Left kidney (tissue), 1 donor: ENCODE measurements at regions not wholly inside any gene's neighbourhood (a gene's known extent, or its start where the extent isn't known, plus 50 kb on each side); places are given as distances from the start of the nearest gene placed in this dataset.

Experiments used
- DNase-seq: peaks from one replicate; pipeline ENCODE4 v3.0.0-alpha.2; 2013

DNA sequence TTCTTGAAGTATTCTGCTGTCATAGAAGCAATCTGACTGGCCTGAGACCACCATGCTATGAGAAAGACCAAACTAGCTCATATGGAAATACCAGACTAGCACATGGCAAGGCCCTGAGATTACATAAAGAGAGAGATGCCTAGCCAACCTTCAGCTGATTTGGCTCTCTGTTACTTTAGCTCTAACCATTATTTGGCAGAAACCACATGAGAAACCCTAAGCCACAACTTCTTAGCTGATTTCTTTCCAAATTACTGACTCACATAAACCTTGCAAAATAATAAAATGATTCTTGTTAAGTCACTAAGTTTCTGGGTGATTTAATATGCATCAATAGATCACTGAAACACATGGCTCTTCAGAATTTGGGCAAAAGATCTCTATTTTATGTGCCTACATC is 295.0 kb upstream of the ZNF521 start:
- DNase-seq: no peak

DNA sequence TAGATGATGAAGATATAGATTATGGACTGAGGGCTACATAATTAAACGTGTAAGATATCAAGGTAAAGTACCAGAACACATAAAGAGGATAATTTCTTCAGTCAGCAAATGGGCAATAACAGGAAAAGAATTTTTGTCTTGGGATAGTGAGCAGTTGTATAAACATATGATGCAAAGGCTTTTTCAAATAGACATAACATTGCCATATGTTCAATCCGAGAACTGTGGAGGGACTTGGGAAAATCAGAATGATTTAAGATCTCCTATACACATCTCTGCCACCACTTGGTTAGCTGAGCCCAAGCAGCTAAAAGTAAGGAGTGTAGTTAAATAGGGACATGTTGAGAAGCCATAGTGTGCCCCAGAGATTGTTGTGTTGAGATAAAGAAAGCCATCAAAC is 287.6 kb upstream of the ZNF521 start:
- DNase-seq: no peak

DNA sequence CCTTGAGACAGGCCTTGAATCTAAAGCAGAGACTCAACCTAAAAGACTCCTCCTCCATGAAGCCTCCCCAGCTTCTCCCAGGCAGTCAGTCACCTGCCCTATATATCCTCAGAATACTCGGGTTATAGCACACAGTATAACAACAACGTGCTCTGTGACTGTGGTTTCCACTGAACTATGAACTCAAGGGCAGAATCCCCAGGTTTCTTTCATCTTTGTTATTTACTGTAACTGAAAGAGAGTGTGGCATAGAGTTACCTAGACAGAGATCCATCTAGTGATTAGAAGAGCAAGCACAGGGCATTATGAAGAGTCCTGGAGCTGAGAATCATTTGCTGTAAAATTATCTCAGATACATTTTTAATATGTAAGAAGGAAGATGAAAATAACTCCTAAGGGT is 281.6 kb upstream of the ZNF521 start:
- no peak for DNase-seq

DNA sequence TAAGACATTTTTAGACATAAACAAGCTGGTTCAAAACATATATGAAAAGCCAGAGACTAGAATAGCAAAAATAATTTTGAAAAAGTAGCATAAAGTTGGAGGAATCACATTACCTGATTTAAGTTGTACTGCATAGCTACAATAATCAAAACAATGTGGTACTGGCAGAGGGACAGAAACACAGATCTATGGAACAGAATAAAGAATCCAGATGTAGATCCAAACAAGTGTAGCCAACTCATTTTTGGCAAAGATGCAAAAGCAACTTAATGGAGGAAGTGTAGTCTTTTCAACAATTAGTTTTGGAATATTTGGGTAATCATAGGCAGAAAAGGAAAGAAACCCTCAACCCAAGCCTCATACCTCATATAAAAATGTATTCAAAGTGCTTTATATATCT is 278.7 kb upstream of the ZNF521 start:
- DNase-seq: no peak

DNA sequence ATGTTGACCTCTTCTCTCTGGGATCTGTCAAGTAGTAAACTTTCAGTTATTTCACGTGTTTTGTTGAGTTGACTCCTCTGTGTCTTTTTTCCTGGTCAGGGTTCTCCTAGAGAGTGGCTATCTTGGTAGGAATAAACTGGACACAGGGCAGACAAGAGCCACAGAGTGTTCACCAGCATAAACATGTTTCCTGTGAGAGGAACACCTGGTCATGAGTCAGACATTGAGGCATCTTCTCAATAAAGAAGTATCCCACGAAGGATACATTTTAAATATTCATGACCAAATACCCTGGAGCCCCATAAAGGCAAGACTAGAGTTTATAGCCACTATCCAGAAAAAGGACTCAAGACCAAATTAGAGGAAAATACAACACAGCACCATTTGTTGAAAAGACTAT is 269.7 kb upstream of the ZNF521 start:
- DNase-seq: no peak

DNA sequence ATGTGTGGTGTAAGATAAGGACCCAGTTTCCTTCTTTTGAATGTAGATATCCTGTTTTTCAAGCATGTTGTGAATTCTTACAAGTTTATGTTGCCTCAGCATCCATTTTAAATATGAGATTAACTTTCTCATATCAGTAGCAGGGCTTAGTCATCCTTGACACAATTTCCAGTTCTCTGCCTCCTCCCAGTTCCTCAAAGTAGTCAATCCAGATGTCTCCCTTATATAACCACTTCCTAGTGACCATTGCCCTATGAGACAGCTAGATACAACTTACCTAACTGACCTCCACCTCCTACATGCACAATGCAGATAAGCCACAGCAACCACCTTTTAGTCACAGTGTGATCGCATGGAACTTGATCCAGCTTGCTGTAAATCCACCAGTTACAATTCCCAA is 269.2 kb upstream of the ZNF521 start:
- no peak for DNase-seq

DNA sequence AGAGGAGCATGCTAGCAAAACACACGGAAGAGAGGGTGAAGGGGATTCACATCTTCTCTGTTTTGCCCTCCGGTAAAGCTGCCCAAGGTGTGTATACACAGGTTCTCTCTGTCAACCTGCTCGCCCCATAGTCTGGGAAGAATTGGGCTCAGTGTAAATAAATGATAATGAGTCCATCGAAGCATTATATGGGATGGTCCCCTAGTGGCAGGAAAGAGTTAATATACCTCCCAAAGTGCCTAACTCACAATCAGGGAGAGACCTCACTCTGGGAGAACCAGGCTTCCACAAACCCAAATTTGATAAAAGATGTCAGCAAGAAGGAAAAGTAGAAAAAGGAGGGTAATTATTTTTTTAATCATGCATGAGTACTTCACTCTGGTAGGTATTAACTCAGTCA is 262.2 kb upstream of the ZNF521 start:
- DNase-seq: no peak

DNA sequence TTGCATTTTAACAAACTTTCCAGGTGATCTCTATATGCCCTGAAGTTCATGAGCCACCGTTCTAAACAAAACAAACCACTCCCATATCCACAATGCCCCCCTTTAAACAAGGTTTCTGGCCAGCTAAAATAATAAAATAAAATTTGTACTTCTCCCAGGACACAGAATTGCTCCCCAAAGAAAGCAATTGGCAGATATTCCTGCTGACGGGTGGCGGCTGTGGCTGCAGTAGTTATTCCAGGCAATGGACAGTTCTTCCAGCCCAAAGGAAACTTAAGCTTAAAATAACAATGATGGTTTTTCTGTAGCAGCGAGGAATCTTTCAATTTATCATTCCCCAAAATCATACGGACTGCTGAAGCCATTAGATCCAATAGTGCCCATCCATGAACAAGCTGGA is 260.5 kb upstream of the ZNF521 start:
- DNase-seq: no peak

DNA sequence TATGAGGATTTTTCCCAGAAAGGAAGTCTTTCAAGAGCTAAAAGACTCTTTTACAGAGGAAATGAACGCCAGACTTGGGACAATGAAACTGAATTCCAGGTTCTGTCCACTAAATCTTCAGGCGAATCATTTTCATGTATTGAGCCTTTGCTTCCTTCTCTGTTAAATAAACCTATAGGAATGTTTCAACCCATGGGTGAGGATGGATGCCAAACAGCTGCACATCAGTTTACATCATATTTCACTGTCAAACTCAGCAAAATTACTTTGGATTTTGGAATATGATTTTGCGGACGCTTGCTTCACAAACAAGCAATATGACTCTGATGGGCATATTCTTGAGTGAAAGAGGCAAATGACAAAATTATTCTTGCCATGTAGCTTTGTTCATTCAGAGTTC is 256.1 kb upstream of the ZNF521 start:
- DNase-seq: no peak

DNA sequence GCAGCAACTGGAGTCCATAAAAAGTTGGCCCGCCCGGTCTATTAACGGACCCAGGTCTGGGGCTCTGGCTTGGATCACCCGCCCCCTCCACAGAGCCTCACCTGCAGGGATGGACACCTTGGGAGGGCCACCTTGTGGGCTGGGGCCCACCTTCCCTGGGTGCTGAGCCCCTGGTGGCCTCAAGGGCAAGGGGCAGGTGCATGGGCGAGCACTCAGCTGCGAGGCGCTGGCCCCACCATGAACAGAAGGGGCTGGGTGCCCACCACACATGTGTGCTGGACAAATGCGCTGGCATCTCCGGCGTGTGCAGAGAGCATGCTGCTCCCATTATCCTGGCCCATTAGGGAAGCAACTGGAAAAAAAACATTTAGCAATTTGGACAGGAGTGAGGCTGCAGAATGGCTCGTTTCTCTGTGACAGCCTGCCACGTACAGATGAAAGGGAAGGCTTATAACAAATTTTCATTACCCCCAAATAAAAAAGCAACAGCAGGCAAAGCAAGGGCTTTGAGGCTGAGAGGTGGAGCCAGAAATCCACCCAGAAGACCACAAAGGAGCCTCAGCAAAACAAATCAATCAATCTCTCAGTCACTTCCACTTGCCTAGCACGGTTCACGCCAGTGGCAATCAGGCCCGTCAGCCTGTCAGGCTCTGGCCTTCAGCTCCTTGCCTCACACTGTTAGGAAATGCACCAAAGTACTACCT is 253.1 kb upstream of the ZNF521 start:
- no peak for DNase-seq

DNA sequence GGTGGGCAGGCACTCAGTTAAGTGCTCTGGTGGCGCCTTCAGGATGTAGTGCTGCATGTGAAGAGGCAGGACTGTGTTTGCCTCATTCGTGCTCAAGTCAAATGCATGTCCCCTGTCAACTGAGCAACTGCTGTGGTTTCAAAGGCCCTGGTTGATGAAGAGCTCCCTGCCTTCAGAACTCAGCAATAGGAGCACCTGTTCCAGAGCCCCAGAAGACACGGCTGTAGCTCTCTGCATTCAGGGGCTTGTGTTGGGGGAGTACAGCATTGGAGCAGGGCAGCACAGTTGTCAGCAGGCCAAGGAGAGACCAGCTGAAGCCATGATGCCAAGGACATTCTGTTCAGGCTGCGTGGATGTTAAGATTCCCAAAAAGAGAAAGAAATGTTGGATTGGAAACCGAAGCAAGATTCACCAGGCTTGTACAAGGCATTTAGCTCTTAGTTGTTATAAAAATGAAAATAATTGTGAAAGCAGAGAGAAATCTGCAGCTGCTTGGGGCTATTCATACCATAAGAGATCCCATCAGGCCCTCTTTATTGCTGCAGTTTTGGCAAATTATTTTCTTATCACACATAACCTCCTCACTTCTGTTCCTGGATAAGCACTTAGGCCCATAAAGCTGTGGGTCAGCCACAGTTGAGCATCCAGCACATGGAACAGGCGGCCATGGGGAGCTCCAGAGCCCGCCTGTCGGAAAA is 252.4 kb upstream of the ZNF521 start:
- DNase-seq: no peak

DNA sequence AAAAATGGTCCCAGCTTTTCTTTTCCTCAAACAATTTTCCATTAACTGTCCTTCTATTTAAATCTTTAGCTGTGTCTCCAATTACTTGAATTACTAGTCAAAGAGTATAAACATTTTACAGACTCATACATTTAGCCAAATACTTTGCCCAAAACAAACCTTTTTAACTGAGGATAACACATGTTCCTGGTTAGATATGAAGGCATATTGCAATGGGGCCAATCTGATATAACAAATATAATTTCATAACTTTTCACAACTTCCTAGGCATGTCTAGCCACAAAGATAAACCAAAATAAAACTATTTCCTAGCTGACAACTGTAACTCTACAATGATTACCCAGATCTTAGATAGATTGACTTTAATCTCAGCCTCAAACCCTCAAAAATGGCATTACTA is 247.5 kb upstream of the ZNF521 start:
- DNase-seq: no peak

DNA sequence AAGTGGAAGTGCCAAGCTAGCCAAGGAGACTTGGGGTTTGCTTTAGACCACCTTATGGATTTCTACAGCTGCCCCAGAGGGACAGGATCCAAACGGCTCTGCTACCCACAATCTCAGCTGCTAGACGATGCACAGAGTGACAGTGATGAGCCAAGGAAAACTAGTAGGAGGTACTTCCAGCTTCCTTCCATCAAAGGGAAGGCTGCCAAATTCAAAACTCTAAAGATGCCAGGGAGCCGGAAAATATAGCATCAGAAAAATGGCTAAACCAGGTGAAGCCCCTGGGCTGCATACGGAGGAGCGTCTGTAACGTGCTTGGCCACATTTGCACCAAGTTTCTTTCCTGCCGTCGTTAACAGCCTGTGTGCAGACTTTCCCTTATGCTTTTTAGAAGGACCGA is 245.5 kb upstream of the ZNF521 start:
- no peak for DNase-seq

DNA sequence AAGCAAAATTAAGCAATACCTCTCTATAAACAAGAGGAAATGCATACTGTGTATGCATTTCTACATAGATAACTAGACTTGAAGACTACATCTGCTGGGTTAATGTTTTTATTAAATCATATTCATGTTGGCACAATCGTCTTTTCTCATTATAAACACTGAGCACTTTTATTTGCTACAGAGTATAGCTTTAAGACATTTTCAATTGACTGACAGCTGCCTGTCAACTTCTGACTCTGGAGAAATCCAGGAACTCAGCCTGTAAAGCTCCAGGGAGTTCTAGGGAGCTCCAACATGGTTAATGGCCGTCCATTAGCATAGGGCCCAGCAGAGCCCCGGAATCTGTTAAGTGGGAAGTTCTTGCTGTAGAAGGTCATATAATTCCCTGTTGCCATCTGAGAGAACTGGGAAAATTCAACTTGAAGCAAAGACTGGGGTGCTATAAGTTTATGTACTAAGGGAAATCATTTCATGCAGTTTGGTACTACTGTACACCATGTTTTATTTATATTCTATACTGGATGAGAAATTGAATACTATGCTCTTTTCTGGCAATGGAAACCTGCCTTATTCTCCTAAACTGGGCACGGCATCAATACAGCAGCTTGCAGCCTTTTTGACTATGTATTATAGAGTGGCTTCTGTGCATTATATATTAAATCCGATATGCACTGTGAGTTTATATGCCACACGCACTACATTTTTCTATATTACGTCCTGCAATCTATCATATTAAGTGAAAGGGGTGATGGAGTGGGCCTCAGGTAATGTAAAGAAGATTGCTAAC is 243.5 kb upstream of the ZNF521 start:
- no peak for DNase-seq

DNA sequence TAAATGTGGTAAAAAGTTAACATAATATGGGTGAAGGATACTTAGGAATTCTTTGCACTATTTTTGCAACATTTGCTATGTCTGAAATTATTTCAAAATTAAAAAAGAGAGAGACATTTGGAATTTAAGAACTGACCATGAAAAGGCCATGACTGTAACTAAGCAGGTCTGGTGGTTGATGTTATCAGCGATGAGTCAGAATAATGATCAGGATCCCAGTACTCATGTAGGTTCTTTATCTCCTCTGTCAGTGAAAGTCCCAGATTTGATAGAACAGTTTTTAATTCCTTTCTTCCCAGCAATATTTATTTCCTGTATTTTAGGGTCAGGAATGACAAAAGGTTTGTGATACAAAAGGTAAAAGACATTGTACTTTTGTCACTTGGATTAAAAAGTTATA is 242.4 kb upstream of the ZNF521 start:
- no peak for DNase-seq

DNA sequence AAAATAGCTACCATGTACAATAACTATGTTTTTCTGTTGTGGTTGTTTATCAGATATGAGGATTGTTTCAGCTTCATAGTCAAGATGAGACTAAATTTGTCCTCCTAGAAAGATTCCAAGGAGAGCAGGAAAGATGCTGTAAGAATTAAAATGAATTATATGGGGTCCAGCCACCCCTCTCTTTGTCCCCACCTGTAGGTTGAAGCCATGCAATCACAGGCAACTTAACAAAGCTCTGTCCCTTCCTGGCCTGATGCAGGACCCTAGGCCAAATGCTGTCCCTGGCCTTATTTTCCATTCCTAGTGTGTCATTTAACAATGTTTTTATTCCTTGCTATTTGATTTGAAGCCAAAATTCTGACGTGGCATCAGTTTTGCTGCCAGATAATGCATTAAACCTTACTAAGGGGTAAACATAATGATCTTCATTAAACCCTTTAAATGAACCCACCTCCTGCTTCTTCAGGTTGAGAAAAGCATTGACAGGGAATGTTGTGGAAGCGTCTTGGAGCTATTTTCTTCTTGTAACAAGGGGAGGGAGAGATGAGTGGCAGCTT is 240.9 kb upstream of the ZNF521 start:
- DNase-seq: no peak

DNA sequence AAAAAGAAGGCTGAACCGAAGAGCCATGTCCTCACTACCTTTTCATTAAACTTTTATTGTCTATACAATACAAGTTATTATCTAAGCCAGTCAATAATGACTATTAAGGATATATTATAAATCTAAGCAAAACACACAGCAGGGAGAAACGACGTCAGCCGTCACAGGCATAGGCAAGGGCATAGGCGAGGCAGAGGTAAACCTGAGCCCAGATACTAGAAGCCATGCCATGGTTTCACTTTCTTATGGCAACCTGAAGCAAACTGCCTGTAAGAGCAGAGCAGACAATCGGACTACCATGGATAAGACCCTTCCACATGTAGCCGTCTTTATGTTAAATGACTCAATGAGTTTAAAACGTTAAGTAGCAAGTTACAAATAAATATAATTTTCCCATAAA is 238.5 kb upstream of the ZNF521 start:
- DNase-seq: no peak

DNA sequence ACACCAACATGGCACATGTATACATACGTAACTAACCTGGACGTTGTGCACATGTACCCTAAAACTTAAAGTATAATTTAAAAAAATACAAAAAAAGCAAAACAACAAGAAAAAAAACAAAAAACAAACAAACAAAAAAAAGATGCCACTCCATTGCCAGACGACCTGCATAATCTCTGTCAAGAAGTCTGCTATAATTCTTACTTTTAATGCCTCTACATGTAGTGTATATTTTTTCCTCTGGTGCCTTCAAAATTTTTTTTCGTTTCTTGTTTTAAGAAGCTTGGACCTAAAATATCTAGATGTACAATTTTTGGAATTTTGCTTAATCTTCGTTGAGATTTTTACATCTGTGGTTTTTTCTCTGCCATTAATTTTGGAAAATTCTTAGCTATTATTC is 235.6 kb upstream of the ZNF521 start:
- no peak for DNase-seq

DNA sequence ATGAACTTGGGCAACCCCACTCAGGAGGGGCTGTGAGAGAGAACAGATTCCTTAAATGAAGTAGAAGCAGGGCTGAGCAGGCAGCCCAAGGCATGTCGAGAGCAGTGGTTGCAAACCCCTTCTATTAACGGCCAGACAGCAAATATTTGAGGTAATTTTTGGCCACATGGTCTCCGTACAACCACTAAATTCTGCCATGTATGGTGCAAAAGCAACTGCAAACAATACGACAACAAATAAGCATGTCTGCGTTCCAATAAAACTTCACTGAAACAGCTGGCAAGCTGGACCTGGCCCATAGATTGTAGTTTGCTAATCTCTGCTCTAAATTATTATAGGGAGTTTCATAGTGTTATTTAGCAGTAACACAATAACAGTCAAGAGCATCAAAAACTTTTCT is 217.0 kb upstream of the ZNF521 start:
- DNase-seq: no peak

DNA sequence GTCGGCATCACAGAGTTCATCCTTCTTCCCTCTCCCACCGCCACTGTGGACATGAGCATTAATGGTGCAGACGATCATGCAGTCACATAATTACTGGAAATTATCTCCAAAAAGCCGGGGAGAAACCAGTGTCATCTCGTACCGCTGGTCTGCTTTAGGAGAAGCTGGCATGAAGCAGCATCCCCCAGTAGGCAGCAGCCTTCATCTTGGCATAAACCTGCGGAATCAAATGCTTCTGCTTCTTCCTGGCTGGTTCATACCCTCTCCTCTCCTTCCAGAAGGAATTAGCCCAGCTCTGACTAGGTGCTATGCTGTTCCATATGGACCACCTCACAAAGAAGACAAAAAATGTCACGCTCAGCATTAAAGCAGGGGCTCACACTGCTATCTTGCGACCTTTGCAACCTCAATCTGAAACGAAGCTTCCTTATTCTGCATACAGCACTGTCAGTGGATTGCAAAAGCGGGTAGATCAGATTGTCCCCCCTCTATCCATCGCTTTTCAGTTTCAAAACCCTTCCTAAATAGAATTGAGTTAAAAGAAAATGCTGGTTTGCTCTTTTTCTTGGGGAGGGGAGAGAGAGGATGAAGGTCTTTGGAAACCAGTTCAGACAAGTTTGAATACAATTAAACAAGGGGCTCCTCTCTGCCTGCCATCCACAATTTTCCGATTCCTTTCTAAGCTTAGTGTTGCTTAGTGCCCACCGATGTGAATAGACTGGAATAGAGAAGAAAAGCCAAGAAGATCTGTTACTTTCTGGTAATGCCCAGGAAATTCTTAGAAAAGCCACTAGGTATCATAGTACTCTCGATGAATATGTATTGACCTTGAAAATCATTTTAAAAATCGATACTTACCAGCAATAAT is 212.1 kb upstream of the ZNF521 start:
- no peak for DNase-seq

DNA sequence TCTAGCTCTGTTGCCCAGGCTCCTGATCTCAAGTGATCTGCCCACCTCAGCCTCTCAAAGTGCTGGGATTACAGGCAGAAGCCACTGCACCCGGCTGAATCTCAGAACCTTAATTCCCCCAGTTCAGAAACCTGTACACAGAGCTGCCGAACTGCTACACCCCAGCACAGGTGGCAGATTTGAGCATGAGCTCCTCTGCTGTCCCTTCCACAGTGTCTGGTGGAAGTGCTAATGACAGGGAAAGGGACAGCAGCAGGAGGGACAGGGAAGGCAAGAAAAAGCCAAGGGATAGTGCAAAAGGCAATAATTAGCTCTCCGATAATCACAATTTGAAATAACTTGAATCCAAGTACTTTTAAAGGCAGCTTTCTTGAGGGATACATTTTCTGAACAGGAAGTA is 211.4 kb upstream of the ZNF521 start:
- DNase-seq: no peak

DNA sequence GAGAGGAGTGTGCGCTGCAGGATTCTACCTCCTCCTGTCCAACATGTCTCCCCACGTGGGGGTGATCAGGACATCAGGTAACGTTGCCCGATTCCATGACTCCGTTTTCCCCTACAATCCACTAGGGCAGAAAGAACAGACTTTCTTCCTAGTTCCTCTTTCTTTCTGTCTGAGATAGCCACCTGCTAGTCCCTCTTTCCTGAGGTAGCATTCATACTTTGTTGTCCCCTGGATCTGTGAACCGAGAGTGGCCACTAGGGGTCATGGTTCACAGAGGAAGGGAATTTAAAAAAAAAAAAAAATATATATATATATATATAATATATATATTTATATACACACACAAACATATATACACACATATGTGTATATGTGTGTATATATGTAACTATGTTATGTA is 210.0 kb upstream of the ZNF521 start:
- no peak for DNase-seq
